ENCODE measurements at regions not wholly inside any gene's neighbourhood (a gene's known extent, or its start where the extent isn't known, plus 50 kb on each side); places are given as distances from the start of the nearest gene placed in this dataset.

GRCh38 chr18:25764777-25765176 is 325.6 kb downstream of the SS18 start:
- TF ChIP-seq ZBTB33 (IDR thresholded peaks at IDR 0.05; ENCODE audit: extremely low read depth, insufficient replicate concordance, low read length): no peak
- TF ChIP-seq SRF (IDR thresholded peaks at IDR 0.05; ENCODE audit: low read depth): no peak
- no peak for TF ChIP-seq CTCF (IDR thresholded peaks at IDR 0.05 in 2 of 3, conservative IDR thresholded peaks at IDR 0.05 in 1 of 3; ENCODE audit: borderline replicate concordance in 1 of 3, insufficient read depth in 1 of 3, low read depth in 2 of 3, low read length in 2 of 3)
- no peak for TF ChIP-seq POLR2A (IDR thresholded peaks at IDR 0.05; ENCODE audit: borderline replicate concordance, extremely low read depth, insufficient read depth, insufficient read length)
- no peak for TF ChIP-seq SP1 (IDR thresholded peaks at IDR 0.05; ENCODE audit: low read depth)
- no peak for TF ChIP-seq EZH2 (IDR thresholded peaks at IDR 0.05)
- no peak for TF ChIP-seq ELF1 (IDR thresholded peaks at IDR 0.05; ENCODE audit: borderline replicate concordance, low read depth)
- no peak for TF ChIP-seq EGR1 (IDR thresholded peaks at IDR 0.05; ENCODE audit: low read depth)
- no peak for TF ChIP-seq YY1 (IDR thresholded peaks at IDR 0.05; ENCODE audit: extremely low read depth, insufficient replicate concordance, low read depth, low read length)
- no peak for TF ChIP-seq ZFX (IDR thresholded peaks at IDR 0.05)
- TF ChIP-seq JUND (IDR thresholded peaks at IDR 0.05): no peak
- no peak for TF ChIP-seq REST (IDR thresholded peaks at IDR 0.05; ENCODE audit: low read depth)
- no peak for TF ChIP-seq TCF7L2 (IDR thresholded peaks at IDR 0.05; ENCODE audit: borderline replicate concordance, extremely low read depth, insufficient read depth, insufficient read length)

Measured in HCT116 (cell line).